GM21825 (cell line): ENCODE measurements at regions not wholly inside any gene's neighbourhood (a gene's known extent, or its start where the extent isn't known, plus 50 kb on each side); places are given as distances from the start of the nearest gene placed in this dataset.

Source experiments
- ATAC-seq: cut with Tn5 transposase; IDR thresholded peaks from one replicate; pipeline ENCODE4 v1.9.1; 2021; ENCODE audit warnings: mild to moderate bottlenecking, moderate library complexity; ENCODE audit not compliant: unreplicated experiment

DNA sequence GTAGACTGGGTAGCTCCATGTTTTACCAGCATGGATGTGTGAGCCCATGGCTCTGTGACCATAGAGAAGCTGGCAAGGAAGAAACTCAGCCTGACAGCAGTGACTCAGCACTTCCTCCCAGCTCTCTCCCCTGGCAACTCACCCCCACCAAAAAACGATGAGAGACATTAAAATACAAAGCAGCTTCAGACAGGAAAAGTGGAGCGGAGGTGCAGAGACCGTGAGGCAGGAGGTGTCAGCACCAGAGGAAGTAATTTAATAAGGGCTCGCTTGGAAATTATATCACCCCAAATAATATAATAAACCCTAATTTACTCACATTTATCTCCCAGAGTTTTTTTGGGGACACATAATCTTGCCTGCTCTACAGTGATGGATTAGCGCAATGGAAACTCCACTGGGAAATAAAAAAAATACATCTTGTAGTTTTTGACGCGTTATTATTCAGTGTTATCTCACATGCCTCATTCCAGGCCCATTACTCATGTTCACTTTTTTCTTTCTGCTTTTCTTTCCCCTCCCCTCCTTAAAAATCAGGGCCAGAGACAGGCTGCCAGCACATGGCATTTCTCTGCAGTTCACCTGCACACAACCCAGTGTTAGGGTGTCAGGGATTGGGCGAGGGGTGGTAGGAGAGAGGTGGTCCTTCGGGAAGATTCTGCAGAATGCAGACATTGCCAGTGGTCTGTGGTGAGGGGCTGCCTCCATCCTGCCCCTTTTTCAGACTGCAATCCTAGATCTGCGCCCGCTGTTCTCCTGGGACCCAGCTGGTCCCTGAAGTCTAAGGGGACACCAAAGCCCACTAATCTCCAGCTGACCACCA, 170.8 kb downstream of the BUD13 start:
- ATAC-seq = no peak

- no peak for ATAC-seq
These were observed 171.9 kb downstream of the BUD13 start for GRCh38 chr11:116600930-116601329.

DNA sequence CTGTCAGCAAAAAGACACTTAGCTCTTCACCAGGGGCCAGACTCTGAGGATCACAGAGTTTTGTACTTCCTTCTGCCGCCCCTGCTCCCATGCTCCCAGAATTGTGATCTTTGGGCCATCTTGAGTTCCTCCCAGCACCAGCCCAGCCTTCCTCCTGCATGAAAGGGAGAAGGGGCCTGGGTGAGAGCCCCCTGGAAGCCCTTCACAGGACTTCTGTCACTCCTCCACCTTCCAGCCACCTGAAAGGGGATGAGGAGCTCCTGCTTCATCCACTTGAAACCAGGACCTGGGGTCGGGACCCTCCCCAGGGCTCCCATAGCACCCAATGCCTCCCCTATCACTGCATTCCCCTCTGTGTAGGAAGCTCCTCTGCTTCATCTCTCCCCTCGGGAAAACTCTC, 174.2 kb downstream of the BUD13 start:
- ATAC-seq = no peak

DNA sequence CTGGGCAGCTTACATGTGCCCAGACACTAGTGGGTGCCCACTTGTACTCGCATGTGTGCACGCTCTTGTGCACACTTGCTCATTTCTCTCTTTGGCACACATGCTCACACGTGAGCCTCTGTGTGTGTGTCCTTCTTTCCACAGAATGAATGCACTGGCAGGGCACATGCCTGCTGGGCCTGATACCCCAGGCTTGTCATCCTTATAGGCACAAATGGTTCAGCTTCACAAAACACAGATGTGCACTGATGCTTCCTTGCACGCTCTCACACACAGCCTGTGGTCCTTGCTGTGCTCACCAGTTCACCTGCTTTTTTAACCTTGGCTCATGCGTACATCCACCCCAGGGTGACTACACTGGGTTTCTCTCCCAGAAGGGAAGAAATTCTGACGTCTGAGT, 174.8 kb downstream of the BUD13 start:
- ATAC-seq = no peak

DNA sequence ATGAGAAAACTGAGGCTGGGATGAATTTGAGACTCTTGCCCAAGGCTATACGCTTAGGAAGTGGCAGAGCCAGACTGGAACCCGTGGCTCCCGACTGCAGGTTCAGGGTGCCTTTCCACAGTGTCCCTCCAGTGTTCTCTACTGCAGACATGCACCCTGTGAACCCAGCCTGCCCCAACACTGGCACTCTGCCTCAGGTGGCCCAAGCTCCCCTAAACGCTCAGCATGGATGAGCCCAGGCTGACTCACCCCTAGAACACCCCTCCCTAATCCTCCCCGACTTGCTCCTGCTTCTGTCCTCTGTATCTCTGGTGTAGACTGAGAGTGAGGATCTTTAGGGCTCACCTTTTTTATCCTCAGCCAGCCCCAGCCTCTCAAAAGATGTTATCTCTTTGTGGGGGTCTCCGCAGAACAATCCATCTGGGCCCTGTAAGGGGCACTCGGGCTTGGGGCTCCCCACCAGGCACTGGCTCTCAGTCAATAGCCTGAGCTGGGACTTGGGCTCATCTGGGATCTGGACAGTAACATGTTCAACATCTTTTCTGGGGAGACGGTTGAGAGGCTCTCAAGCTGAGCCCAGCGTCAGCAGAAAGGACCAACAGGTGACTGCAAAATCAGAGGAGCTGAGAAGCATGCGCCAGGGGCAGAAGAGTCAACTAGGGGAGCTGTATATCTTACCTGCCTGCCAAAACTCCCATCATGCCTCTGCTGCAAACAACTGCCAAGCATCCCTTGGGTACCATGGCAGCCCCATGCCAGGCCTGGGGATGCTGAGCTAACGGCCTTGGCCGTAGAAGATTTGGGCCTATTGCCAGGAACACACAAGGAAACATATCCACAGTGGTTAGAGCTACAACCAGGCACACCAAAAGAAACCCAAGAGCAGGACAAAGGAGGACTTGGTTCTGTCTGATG, 176.2 kb downstream of the BUD13 start:
- no peak for ATAC-seq

DNA sequence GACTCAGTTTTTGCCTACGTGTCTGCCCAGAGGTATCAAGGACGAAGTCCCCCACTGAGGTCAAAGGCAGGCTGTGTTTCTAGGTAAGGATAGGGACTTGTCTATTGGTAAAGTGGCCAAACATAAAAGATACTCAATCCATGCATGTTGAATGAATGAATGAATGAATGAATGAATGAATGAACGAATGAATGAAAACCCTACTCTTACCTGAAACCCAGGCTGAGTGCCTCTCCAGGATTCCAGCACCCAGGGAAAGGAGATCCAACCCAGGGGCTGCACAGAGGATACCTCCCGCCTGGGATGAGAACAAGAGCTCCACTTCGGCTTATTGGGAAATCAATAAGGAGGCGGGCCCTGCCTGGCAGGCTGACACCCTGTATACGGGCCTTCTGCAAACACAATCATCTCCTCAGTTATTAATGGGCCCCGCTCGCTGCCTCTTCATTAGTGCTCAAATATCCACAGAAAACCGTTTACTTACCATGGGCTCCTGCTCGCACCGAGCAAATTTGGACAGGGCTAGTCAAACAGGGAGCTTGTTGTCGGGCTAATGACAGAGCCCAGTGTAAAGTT, 177.4 kb downstream of the BUD13 start:
- no peak for ATAC-seq

DNA sequence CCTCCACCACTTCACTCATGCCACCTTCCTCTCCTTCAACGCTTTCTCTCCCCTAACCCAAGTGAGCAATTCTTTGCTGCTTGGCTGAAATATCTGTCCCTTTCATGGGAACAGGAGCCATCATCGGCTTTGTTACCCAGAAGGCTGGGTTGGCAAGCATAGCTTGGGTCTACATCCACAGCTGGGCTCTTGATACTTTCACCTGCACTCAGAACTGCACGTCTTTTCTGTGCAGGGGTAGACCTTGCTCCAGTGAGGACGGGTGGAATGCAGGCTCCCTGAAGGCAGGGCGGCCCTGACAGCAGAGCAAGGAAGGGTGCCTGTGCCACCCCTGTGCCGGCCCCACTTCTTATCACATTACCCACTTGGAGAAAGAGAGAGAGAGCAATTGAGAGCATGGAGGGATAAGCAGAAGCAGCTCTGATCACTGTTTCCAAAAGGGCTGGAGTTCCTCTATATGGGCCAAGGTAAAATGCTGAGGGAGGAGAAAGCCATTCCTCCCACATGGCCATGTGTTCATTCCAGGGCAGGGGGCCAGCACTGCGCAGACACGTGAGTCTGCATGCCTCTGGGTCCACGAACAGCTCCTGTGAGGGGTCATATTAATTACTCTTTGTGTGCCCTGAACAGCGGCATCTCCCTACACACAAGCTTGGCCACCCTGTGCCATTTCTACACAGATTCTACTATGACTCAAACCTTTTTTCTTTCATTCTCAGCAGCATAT, 181.8 kb downstream of the BUD13 start:
- no peak for ATAC-seq

DNA sequence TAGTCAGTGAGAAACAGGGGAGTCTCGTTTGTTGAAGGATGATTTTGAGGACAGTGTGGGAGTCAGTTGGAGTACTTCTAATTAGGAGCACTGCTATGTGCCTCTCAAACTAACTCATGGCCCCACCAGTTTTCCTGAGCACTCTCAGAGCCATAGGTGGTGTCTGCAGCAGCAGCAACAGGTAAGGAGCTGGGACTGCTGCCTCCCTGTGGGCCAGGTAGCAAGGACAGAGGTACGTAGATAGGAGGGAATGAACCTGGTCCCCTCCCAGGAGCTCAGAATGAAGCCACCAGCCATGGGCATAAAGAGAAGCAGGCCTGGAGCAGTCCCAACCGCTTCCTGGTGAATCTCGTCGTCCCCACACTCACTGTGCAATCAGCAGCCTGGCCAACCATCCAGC, 183.4 kb downstream of the BUD13 start:
- no peak for ATAC-seq

GRCh38 chr11:116586392-116586791, 186.4 kb downstream of the BUD13 start:
- no peak for ATAC-seq

GRCh38 chr11:116582571-116582970, 190.2 kb downstream of the BUD13 start:
- ATAC-seq = no peak

GRCh38 chr11:116581349-116581748, 191.4 kb downstream of the BUD13 start:
- ATAC-seq = no peak

- ATAC-seq = no peak
These were observed 192.0 kb downstream of the BUD13 start for GRCh38 chr11:116580799-116581198.

DNA sequence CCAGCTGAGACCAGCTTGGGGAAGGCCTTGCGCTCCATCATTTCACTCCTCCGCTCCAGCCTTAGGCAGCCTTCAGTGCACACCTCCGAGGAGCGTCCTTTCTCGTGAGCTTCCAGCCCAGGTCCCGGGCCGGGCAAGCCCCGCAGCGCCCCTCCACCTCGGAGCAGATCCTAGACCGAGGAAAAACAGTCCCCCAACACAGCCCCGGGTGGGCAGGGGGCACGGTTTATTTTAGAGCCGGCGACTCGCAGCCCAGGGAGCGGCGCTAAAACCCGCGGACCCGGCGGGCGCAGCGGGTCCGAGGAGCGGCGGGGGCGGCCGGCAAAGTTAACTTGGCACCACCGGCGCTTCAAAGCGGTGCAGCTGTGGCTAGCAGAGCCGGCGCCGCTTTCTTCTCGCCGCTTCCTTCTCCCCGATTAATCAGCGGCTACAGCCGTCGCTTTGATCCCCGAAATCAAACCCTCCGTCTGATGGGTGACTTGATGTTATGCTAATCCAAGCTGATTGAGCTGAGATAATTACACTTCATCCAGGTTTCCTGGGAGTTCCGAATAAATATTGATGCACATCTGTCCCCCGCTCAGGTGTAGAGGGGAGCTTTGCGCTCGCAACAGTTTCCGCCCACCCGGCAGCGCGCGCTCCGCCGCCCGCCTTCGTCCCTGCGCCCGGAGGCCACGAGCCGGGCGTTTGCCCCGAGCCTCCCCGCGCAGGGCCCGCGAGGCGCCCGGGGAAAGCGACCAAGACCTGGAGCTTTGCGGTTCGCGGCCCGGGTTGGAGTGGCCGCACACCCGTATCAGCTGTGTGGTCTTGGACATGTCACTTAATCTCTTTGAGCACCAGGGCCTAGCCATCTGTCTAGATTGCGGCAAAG, 192.7 kb downstream of the BUD13 start:
- no peak for ATAC-seq

- ATAC-seq = no peak
These were observed 193.6 kb downstream of the BUD13 start for GRCh38 chr11:116579031-116579653.

DNA sequence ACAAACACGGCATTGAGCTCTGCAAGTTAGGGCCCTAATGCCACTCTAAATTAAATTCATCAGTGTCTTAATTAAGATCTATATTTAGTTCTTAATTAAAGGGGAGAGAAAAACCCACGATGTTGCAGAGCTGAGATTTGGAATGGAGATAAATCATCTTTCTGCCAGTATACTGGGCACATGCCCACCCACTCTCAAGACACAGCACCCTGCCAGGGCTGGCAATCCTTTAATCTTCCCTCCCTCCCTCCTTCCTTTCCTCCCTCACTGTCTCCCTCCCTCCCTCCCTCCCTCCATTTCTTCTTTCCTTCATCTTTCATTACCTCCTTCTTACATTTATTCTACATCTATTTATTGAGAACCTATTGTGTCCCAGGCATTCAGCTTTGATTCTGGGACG, 194.8 kb downstream of the BUD13 start:
- ATAC-seq = no peak

- ATAC-seq = no peak
These were observed 195.5 kb downstream of the BUD13 start for GRCh38 chr11:116577273-116577672.

- ATAC-seq = no peak
These were observed 196.3 kb downstream of the BUD13 start for GRCh38 chr11:116576526-116576925.

DNA sequence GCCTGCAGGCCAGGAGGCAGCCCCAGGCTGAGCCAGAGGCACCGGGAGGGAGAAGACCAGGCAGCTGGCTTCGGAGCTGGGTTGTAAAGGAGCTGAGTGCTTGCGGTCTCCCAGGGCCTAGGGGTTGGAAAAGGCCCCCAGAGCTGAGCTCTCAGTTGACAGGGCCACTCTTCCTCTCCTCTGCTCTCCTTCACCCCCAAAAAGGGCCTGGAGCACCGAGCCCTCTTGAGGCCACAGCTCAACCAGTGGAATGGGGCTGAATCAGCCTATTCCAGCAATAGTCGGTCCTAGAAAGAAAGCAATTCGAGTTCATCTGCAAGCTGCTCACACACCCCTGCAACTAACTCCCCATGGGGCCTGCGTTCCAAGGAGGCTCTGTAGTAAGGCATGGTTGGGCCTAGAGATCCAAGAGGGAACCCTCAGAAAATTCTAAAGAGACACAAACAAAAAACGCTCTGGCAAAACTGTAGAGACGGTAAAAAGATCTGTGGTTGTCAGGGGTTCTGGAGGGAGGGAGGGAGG, 205.0 kb downstream of the BUD13 start:
- ATAC-seq = no peak

DNA sequence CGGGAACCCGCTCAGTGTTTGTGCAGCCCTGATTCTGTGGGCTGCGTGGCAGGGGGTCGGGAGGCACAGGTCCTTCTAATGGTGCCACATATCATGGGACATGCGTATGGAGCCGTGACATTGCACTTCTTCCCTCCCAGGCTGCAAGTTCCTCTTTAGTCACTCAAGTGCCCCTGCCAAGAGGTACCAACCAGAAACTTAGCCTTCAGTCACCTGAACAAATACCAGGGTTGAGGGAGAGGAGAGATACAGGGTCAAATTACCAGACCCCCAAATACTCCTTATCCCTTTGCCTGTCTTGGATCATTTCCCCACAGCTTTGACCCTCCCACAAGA, 209.1 kb downstream of the BUD13 start:
- no peak for ATAC-seq
